ENCODE measurements at regions not wholly inside any gene's neighbourhood (a gene's known extent, or its start where the extent isn't known, plus 50 kb on each side); places are given as distances from the start of the nearest gene placed in this dataset.
"Not testable (repeated sequence)": the region's sequence is repeated elsewhere in the genome, so short reads cannot be mapped to it uniquely, and the experiment has no call there.

- Histone ChIP-seq H3K27ac (no peak overlapping the region), H3K36me3 (replicated peaks) (no peaks in the 10 kb centered on the region), H3K4me3 (ENCODE audit: low read depth, low read length) (no peak overlapping the region), H3K27me3 (replicated peaks) (no peaks in the 10 kb centered on the region)
- in situ Hi-C loops (cut with HindIII; ENCODE audit: low pct_ligation_motif_present, low sequenced_read_pairs) = no loop called here
- DNase-seq = no peak
- TF ChIP-seq CTCF (IDR thresholded peaks at IDR 0.05; ENCODE audit: low read depth, low read length, missing control alignments) = no peak
These were observed 145.6 kb upstream of the ABI3BP start for GRCh38 chr3:101138817-101139216.

- no peak for DNase-seq
- TF ChIP-seq CTCF (IDR thresholded peaks at IDR 0.05; ENCODE audit: low read depth, low read length, missing control alignments) = no peak
- in situ Hi-C loops (cut with HindIII; ENCODE audit: low pct_ligation_motif_present, low sequenced_read_pairs) = no loop called here
- no peaks in the 10 kb centered on the region for H3K36me3 ChIP-seq (replicated peaks)
- H3K4me3 ChIP-seq (ENCODE audit: low read depth, low read length) = no peak overlapping the region
- H3K27ac ChIP-seq = no peak overlapping the region
- H3K27me3 ChIP-seq (replicated peaks) = no peaks in the 10 kb centered on the region
These were observed 141.1 kb upstream of the ABI3BP start for GRCh38 chr3:101134331-101134730.

GRCh38 chr3:101133652-101134051, 140.4 kb upstream of the ABI3BP start:
- H3K27ac ChIP-seq = no peak overlapping the region
- no peak for DNase-seq
- in situ Hi-C loops (cut with HindIII; ENCODE audit: low pct_ligation_motif_present, low sequenced_read_pairs) = no loop called here
- no peaks in the 10 kb centered on the region for H3K36me3 ChIP-seq (replicated peaks)
- no peak for TF ChIP-seq CTCF (IDR thresholded peaks at IDR 0.05; ENCODE audit: low read depth, low read length, missing control alignments)
- no peaks in the 10 kb centered on the region for H3K27me3 ChIP-seq (replicated peaks)
- no peak overlapping the region for H3K4me3 ChIP-seq (ENCODE audit: low read depth, low read length)

GRCh38 chr3:101133197-101133596, 140.0 kb upstream of the ABI3BP start:
- H3K27me3 ChIP-seq (replicated peaks); H3K4me3 ChIP-seq (ENCODE audit: low read depth, low read length); in situ Hi-C loops (cut with HindIII; ENCODE audit: low pct_ligation_motif_present, low sequenced_read_pairs); H3K27ac ChIP-seq; H3K36me3 ChIP-seq (replicated peaks); DNase-seq: not testable (repeated sequence)

GRCh38 chr3:101131767-101132166, 138.5 kb upstream of the ABI3BP start:
- no peaks in the 10 kb centered on the region for H3K27me3 ChIP-seq (replicated peaks)
- in situ Hi-C loops (cut with HindIII; ENCODE audit: low pct_ligation_motif_present, low sequenced_read_pairs) = no loop called here
- TF ChIP-seq CTCF (IDR thresholded peaks at IDR 0.05; ENCODE audit: low read depth, low read length, missing control alignments) = peak; percentile 33
- DNase-seq = no peak
- no peak overlapping the region for H3K4me3 ChIP-seq (ENCODE audit: low read depth, low read length)
- H3K27ac ChIP-seq = no peak overlapping the region
- no peaks in the 10 kb centered on the region for H3K36me3 ChIP-seq (replicated peaks)

- no peaks in the 10 kb centered on the region for H3K27me3 ChIP-seq (replicated peaks)
- no peak overlapping the region for H3K4me3 ChIP-seq (ENCODE audit: low read depth, low read length)
- DNase-seq = peak; percentile 9
- no peak overlapping the region for H3K27ac ChIP-seq
- in situ Hi-C loops (cut with HindIII; ENCODE audit: low pct_ligation_motif_present, low sequenced_read_pairs) = no loop called here
- TF ChIP-seq CTCF (IDR thresholded peaks at IDR 0.05; ENCODE audit: low read depth, low read length, missing control alignments) = no peak
- no peaks in the 10 kb centered on the region for H3K36me3 ChIP-seq (replicated peaks)
These were observed 135.6 kb upstream of the ABI3BP start for GRCh38 chr3:101128786-101129185.

Data from brain microvascular endothelial cell (primary cell).